ENCODE measurements at regions not wholly inside any gene's neighbourhood (a gene's known extent, or its start where the extent isn't known, plus 50 kb on each side); places are given as distances from the start of the nearest gene placed in this dataset.
"Not testable (repeated sequence)": the region's sequence is repeated elsewhere in the genome, so short reads cannot be mapped to it uniquely, and the experiment has no call there.

DNA sequence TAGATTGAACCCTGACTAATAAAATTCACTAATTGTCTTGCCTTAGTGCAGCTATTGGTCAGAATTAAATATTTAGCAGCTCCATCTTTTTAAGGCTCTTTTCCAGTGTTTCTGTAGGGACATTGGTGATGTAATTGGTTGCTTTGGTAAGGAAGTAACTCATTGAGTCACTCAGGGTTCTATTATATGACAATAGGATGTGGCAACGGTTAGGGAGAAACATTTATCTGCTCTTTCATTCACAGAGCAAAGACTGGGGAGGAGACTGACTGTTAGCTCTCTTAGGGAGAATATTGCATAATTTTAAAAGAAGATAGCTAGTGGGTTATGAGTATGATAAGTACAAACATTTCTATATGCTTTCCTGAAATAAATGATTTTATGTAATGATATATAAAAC, 616.5 kb downstream of the TRHDE start:
- H3K4me3 Mint-ChIP-seq: no peak overlapping the region
- no peaks in the 10 kb centered on the region for H3K36me3 Mint-ChIP-seq
- DNase-seq: no peak
- peaks cover 0 to 5% (median 2%) of the 10 kb centered on the region in 6 donors for H3K9me3 Mint-ChIP-seq
- H3K27me3 Mint-ChIP-seq (ENCODE audit: low read depth in 3 of 3): no peaks in the 10 kb centered on the region
- no peaks in the 10 kb centered on the region for H3K4me1 Mint-ChIP-seq
- no peak overlapping the region for H3K27ac Mint-ChIP-seq

DNA sequence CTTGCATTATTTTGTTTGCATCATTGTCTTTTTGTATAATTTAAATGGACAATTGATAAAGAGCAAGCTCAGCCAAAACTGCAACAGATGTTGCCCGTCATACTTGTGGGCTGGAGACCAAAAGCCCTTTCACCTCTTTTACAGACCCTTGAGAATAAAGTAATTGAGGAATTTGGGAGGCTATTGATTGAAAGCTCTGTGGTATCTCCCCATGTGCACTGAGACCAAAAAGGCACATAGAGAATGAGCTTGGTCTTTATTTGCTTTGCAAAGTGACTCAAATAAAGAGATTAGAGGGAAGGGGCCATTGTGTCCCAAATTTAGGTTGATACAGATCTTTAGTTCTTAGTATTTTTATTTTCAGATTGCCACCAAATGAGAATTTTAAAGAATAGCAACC, 617.6 kb downstream of the TRHDE start:
- Mint-ChIP-seq H3K27ac (no peak overlapping the region), H3K27me3 (ENCODE audit: low read depth in 3 of 3) (no peaks in the 10 kb centered on the region), H3K4me1 (no peaks in the 10 kb centered on the region), H3K36me3 (no peaks in the 10 kb centered on the region), H3K9me3 (peaks cover 0 to 5% (median 2%) of the 10 kb centered on the region in 6 donors), H3K4me3 (no peak overlapping the region)
- no peak for DNase-seq

DNA sequence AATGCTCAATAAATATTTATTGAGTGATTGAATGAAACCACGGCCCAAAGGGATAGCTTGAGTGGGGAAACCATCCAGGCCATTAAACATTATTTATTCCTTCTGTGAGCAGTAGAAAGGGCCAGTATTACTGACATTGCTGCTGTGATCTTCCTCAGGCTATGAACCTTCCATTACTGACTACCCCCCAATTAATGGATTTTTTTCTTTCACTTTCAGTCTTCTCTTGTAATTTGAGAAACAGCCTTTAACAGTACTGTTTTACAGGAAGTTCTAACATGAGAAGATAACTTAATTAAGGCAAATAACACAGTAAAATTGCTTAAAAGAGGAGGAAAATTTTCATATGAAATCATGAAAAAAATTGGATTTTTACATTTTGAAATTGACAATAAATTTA, 629.5 kb downstream of the TRHDE start:
- H3K9me3 Mint-ChIP-seq: peaks cover 3 to 23% (median 7%) of the 10 kb centered on the region in 6 donors

DNA sequence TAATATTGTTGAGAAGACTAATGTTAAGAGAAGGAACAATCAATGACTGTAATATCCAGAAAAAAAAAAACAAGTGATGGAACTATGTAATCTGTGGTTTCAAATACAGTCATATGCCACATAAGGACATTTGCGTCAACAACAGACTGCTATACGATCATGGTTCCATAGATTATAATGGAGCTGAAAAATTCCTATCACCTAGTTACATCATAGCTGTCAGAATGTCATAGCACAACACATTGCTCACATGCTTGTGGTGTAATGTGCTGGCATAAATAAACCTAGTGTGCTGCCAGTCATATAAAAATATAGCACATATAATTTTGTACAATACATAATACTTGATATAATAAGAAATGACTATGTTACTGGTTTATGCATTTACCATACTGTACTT, 653.5 kb downstream of the TRHDE start:
- Mint-ChIP-seq H3K4me3 (no peak overlapping the region), H3K27me3 (ENCODE audit: low read depth in 3 of 3) (no peaks in the 10 kb centered on the region), H3K9me3 (peaks cover 0 to 10% (median 0%) of the 10 kb centered on the region in 6 donors), H3K36me3 (no peaks in the 10 kb centered on the region), H3K4me1 (no peaks in the 10 kb centered on the region), H3K27ac (no peak overlapping the region)
- no peak for DNase-seq

More for the DNA sequence above, 629.5 kb downstream of the TRHDE start:
- Mint-ChIP-seq H3K4me1 (no peaks in the 10 kb centered on the region), H3K27ac (no peak overlapping the region), H3K4me3 (no peak overlapping the region), H3K36me3 (no peaks in the 10 kb centered on the region), H3K27me3 (ENCODE audit: low read depth in 3 of 3) (peaks cover 0 to 2% (median 0%) of the 10 kb centered on the region in 3 donors)
- DNase-seq: no peak

DNA sequence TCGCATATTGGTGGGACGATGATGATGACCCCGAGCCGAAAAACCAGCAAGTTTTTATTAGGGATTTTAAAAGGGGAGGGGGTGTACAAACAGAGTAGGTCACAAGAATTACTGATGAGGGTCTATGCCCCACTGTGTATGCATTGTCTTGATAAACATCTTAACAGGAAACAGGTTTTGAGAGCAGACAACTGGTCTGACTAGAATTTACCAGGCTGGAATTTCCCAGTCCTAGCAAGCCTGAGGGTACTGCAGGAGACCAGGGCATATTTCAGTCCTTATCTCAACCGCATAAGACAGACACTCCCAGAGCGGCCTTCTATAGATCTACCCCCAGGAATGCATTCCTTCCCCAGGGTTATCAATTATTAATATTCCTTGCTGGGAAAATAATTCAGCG, 659.7 kb downstream of the TRHDE start:
- not testable (repeated sequence) for H3K4me3 Mint-ChIP-seq; H3K36me3 Mint-ChIP-seq; H3K27ac Mint-ChIP-seq; DNase-seq; H3K27me3 Mint-ChIP-seq (ENCODE audit: low read depth in 3 of 3); H3K4me1 Mint-ChIP-seq
- H3K9me3 Mint-ChIP-seq: peaks cover 8 to 23% (median 11%) of the 10 kb centered on the region in 6 donors

DNA sequence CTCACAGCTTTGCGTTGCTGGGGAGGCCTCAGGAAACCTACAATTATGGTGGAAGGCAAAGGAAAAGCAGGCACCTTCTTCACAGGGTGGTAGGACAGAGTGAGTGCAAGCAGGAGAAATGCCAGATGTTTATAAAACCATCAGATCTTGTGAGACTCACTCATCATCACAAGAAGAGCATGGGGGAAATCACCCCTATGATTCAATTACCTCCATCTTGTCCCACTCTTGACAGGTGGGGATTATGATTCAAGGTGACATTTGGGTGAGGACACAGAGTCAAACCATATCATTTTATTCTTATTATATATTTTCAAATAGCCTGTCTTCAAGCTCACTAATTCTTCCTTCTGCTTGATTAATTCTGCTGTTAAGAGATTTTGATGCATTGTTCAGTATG, 665.3 kb downstream of the TRHDE start:
- no peak overlapping the region for H3K27ac Mint-ChIP-seq
- no peaks in the 10 kb centered on the region for H3K4me1 Mint-ChIP-seq
- peaks cover 10 to 43% (median 26%) of the 10 kb centered on the region in 6 donors for H3K9me3 Mint-ChIP-seq
- DNase-seq: no peak
- no peaks in the 10 kb centered on the region for H3K36me3 Mint-ChIP-seq
- peaks cover 0 to 4% (median under 1%) of the 10 kb centered on the region in 3 donors for H3K27me3 Mint-ChIP-seq (ENCODE audit: low read depth in 3 of 3)
- H3K4me3 Mint-ChIP-seq: no peak overlapping the region

DNA sequence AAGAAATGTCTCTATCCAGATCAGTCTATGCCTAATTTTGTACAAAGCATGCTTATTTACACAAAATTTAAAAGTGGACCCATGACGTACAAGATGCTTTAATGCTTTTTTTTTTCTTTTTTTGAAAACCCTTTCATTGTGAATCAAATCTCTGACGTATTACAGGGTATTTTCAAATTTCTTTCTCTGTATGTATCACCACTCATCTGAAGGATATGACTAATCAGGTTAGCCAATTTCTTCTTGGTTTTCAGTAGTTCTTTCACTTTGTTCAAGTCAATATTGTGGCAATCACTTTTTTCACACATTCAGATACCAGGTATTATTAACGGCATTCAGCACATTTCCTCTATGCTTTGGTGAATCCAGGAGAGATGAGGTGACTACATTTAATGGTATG, 685.3 kb downstream of the TRHDE start:
- H3K27ac Mint-ChIP-seq: no peak overlapping the region

DNA sequence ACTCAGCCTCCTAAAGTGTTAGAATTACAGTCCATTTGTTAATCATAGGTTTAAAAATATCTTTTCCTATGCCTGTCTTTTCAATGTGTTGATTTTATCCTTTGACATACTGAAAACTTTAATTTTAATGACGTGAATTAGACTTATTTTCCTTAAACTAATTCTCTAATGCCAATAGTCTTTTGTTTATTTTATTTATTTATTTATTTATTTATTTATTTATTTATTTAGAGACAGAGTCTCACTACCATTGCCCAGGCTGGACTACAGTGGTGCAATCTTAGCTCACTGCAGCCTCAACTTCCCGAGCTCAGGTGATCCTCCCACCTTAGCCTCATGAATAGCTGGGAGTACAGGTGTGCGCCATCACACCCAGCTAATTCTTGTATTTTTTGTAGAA, 694.5 kb downstream of the TRHDE start:
- no peak overlapping the region for H3K27ac Mint-ChIP-seq
- H3K9me3 Mint-ChIP-seq: peaks cover 0 to 43% (median 15%) of the 10 kb centered on the region in 6 donors
- peaks cover 0 to 2% (median 1%) of the 10 kb centered on the region in 3 donors for H3K27me3 Mint-ChIP-seq (ENCODE audit: low read depth in 3 of 3)
- H3K4me3 Mint-ChIP-seq: no peak overlapping the region
- no peaks in the 10 kb centered on the region for H3K36me3 Mint-ChIP-seq
- no peaks in the 10 kb centered on the region for H3K4me1 Mint-ChIP-seq
- DNase-seq: no peak

More for the DNA sequence above, 685.3 kb downstream of the TRHDE start:
- DNase-seq: no peak
- Mint-ChIP-seq H3K4me3 (no peak overlapping the region), H3K4me1 (no peaks in the 10 kb centered on the region), H3K36me3 (no peaks in the 10 kb centered on the region), H3K9me3 (peaks cover 7 to 35% (median 10%) of the 10 kb centered on the region in 6 donors), H3K27me3 (ENCODE audit: low read depth in 3 of 3) (no peaks in the 10 kb centered on the region)

DNA sequence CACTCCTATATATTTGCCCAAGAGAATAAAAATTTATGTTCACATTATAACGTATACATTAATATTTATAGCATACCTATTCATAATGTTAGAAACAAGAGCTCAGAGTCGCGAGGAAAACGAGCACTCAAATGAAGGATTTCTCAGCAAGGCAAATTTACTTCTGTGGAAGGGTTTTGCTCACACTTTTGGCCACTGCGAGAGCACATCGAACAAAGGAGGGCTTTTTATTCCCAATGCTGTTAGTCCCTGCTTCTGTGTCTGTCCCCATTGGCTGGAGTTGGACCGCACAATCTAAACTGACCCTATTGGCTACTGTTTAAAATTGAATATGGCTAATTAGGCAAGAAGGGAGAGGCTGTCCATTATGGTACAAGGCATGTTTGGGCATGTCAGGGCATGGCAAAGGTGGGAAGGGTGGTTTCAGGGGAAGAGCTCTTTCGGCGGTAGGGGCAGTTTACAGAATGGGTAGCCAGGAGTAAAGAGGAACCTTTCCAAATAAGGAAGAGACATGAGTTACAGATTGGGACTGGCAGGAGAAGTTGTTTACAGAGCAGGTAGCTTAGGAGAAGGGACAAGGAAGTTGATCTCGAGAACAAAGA, 702.9 kb downstream of the TRHDE start:
- Mint-ChIP-seq H3K27ac (no peak overlapping the region), H3K4me1 (no peaks in the 10 kb centered on the region), H3K36me3 (no peaks in the 10 kb centered on the region), H3K27me3 (ENCODE audit: low read depth in 3 of 3) (no peaks in the 10 kb centered on the region), H3K4me3 (no peak overlapping the region), H3K9me3 (peaks cover 4 to 50% (median 20%) of the 10 kb centered on the region in 6 donors)
- no peak for DNase-seq

DNA sequence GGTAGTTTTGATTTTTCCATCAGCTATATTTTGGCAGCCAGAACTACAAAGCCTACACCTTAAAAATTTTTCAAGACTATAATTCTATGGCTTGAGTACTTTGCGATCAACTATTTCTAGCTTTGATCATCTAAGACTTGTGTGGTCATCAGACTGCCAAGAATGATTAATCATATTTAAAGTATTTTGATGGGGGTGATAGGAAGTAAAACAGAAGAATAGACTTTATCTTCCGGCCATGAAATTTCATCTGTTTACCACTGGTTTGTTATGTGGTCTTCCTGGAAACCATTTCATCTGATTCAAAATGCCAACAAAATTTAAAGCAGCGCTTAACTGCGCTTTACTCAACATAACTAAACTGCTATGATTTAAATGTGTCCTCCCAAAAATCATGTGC, 706.8 kb downstream of the TRHDE start:
- H3K36me3 Mint-ChIP-seq: no peaks in the 10 kb centered on the region

DNA sequence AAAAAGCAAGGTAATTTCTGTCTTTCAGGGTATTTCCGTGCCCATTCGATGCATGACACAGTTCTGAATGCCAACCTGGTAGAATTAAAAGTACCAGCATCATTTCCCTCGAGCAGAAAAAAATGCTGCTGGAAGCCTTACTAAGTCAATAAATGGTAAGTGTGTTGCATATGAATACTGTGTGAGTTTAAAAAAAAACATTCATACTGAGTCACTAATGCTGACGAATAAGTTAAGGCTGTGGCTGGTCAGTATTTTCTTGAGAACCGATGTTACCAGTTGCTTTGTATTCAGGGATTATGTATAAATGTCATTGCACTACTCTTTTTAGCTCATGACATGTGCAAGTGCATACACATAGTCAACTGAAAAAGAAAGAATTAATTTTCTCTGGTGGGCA, 710.2 kb downstream of the TRHDE start:
- DNase-seq: no peak
- no peak overlapping the region for H3K27ac Mint-ChIP-seq
- H3K27me3 Mint-ChIP-seq (ENCODE audit: low read depth in 3 of 3): no peaks in the 10 kb centered on the region
- no peak overlapping the region for H3K4me3 Mint-ChIP-seq
- no peaks in the 10 kb centered on the region for H3K4me1 Mint-ChIP-seq
- H3K36me3 Mint-ChIP-seq: no peaks in the 10 kb centered on the region
- peaks cover 4 to 31% (median 20%) of the 10 kb centered on the region in 6 donors for H3K9me3 Mint-ChIP-seq

More for the DNA sequence above, 706.8 kb downstream of the TRHDE start:
- Mint-ChIP-seq H3K27me3 (ENCODE audit: low read depth in 3 of 3) (no peaks in the 10 kb centered on the region), H3K4me3 (no peak overlapping the region), H3K9me3 (peaks cover 4 to 45% (median 19%) of the 10 kb centered on the region in 6 donors), H3K27ac (no peak overlapping the region), H3K4me1 (no peaks in the 10 kb centered on the region)
- no peak for DNase-seq

DNA sequence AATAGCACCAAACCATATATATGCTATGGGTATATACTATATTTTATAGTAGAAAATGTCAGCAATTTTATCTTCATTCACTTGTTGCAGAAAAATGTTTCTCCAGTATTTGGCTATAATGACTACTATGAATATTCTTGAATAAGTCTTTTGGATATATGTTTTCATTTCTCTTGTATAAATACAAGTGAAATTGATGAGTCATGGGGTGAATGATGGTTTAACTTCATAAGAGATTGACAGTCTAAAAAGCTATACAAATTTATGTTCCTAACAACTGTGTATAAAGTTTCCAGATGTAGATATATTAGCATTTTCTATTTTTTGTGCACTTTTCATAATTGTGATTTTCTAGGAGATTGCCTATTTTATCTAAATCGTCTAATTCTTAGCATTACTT, 714.8 kb downstream of the TRHDE start:
- H3K36me3 Mint-ChIP-seq: no peaks in the 10 kb centered on the region
- no peak overlapping the region for H3K4me3 Mint-ChIP-seq
- peaks cover 7 to 34% (median 22%) of the 10 kb centered on the region in 6 donors for H3K9me3 Mint-ChIP-seq
- no peak for DNase-seq
- no peaks in the 10 kb centered on the region for H3K27me3 Mint-ChIP-seq (ENCODE audit: low read depth in 3 of 3)
- H3K27ac Mint-ChIP-seq: no peak overlapping the region
- H3K4me1 Mint-ChIP-seq: no peaks in the 10 kb centered on the region

DNA sequence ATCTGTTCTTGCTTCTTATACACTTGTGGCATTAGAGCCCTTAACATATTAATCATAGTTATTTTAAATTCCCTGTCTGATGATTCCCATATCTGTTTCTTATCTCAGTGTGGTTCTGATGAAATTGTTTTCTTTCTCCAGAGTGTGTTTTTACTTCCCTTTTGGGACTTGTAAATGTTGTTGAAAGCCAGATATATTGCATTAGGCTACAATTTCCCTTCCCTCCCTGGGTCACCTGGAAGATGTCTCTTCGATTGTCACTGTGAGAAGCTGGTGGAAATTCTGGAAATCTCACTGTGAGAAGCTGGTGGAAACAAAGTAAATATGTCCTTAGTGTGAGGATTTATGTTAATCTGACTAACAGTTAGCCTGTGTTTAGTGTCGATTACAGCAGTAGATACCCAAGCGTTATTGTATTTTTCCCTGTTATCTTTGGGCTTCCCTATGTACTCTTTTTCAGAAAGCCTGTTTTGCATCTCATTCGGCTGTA, 717.3 kb downstream of the TRHDE start:
- Mint-ChIP-seq H3K27me3 (ENCODE audit: low read depth in 3 of 3) (no peaks in the 10 kb centered on the region), H3K4me1 (no peaks in the 10 kb centered on the region), H3K27ac (no peak overlapping the region), H3K36me3 (no peaks in the 10 kb centered on the region), H3K4me3 (no peak overlapping the region), H3K9me3 (peaks cover 7 to 41% (median 22%) of the 10 kb centered on the region in 6 donors)
- no peak for DNase-seq

DNA sequence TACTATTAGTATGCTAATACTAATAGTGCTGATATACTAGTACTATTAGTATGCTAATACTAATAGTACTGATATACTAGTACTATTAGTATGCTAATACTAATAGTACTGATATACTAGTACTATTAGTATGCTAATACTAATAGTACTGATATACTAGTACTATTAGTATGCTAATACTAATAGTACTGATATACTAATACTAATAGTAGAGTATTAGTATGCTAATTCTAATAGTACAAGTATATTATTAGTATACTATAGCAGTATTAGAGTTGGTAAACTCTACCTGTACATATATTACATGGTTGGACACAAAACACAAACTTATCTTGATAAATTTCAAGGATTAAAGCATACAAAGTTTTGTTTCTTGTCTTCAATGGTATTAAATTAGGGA, 722.9 kb downstream of the TRHDE start:
- H3K9me3 Mint-ChIP-seq: peaks cover 1 to 34% (median 6%) of the 10 kb centered on the region in 6 donors
- not testable (repeated sequence) for H3K27me3 Mint-ChIP-seq (ENCODE audit: low read depth in 3 of 3); H3K27ac Mint-ChIP-seq; H3K36me3 Mint-ChIP-seq; H3K4me3 Mint-ChIP-seq; H3K4me1 Mint-ChIP-seq; DNase-seq

DNA sequence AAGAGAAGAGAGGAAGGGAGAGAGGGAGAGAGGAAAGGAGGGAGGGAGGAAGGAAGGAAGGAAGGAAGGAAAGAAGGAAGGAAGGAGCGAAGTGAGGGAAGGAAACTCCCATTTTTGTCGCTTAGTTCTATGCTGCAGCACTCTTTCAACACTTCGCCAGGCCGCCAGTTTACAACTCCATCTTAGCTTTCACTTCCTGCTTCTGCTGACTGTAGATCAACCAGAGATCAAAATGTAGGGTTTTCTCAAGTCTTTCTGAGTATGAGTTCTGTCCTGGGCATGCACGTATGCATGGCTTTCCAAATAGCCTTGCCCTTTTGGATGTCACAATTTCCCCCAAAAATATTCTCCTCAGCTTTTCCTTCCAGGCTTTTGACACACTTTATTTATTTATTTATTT, 723.4 kb downstream of the TRHDE start:
- Mint-ChIP-seq H3K36me3 (no peaks in the 10 kb centered on the region), H3K4me1 (no peaks in the 10 kb centered on the region), H3K9me3 (peaks cover 2 to 32% (median 6%) of the 10 kb centered on the region in 6 donors), H3K27me3 (ENCODE audit: low read depth in 3 of 3) (no peaks in the 10 kb centered on the region), H3K27ac (no peak overlapping the region), H3K4me3 (peak overlapping the region in 1 of 5 donors; percentile 9)
- no peak for DNase-seq
